GM10266 (cell line): ENCODE measurements at regions not wholly inside any gene's neighbourhood (a gene's known extent, or its start where the extent isn't known, plus 50 kb on each side); places are given as distances from the start of the nearest gene placed in this dataset.
"Not testable (repeated sequence)": the region's sequence is repeated elsewhere in the genome, so short reads cannot be mapped to it uniquely, and the experiment has no call there.

ENCODE experiments used
- DNase-seq: peaks from one replicate; pipeline ENCODE4 v3.0.0; 2012; ENCODE audit errors: extremely low spot score
- CTCF ChIP-seq: IDR thresholded peaks from 2 replicates; pipeline ENCODE4 v1.5.1; 2012; ENCODE audit warnings: mild to moderate bottlenecking, low read depth; ENCODE audit not compliant: control insufficient read depth, insufficient read depth; ENCODE audit errors: missing control alignments

- DNase-seq, result no peak
- no peak for TF ChIP-seq CTCF
These were observed 90.3 kb downstream of the RPL27A start for GRCh38 chr11:8772571-8773519.

GRCh38 chr11:8773916-8774539 is 91.4 kb downstream of the RPL27A start:
- no peak for DNase-seq
- no peak for TF ChIP-seq CTCF

GRCh38 chr11:8774916-8775315 is 92.3 kb downstream of the RPL27A start:
- not testable (repeated sequence) for DNase-seq

GRCh38 chr11:8775332-8775731 is 92.7 kb downstream of the RPL27A start:
- no peak for TF ChIP-seq CTCF
- DNase-seq, result no peak

GRCh38 chr11:8775734-8776133 is 93.1 kb downstream of the RPL27A start:
- no peak for TF ChIP-seq CTCF

GRCh38 chr11:8776209-8776608 is 93.6 kb downstream of the RPL27A start:
- TF ChIP-seq CTCF, result no peak
- DNase-seq, result no peak

More at GRCh38 chr11:8775734-8776133, 93.1 kb downstream of the RPL27A start:
- no peak for DNase-seq

- TF ChIP-seq CTCF, result no peak
- DNase-seq, result no peak
These were observed 95.5 kb downstream of the RPL27A start for GRCh38 chr11:8777907-8778767.
